Inflammatory macrophage treated with lipopolysaccharide for 4 hours (primary cell): ENCODE measurements at regions not wholly inside any gene's neighbourhood (a gene's known extent, or its start where the extent isn't known, plus 50 kb on each side); places are given as distances from the start of the nearest gene placed in this dataset.
"Not testable (repeated sequence)": the region's sequence is repeated elsewhere in the genome, so short reads cannot be mapped to it uniquely, and the experiment has no call there.

Experiments
- DNase-seq: peaks from one replicate; pipeline ENCODE4 v3.0.0-alpha.2; 2020

- no peak for DNase-seq
These were observed 296.6 kb downstream of the HGF start for GRCh38 chr7:81473236-81473635.

DNA sequence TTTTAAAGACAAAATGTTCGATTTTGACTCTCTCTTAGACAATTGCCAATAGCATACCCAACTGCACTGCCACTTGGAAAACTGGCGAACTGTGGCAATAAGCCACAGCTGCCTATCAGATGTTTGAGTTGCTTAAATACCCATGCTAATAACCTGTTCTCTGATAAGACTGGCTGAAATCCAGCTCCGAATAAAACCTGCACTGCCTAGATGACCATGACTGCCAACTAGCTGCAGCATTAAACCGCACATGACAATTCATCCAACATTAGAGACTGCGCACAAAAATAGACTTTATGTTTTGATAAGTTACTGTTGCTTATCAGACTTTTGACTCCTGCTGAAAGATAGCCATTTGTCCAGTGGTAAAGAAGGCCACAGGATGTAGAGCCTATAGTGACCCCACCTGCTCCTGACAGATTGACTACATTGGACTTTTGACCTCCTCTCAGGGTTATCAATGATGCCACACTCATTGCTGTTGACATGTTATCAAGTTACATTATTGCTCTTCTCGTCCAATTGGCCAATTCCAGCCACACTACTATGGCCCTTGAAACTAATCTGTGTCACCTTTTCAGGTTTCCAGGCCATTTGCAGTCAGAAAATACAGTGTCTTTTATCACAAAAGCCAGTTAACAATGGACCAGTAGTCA, 299.0 kb downstream of the HGF start:
- DNase-seq, result no peak

DNA sequence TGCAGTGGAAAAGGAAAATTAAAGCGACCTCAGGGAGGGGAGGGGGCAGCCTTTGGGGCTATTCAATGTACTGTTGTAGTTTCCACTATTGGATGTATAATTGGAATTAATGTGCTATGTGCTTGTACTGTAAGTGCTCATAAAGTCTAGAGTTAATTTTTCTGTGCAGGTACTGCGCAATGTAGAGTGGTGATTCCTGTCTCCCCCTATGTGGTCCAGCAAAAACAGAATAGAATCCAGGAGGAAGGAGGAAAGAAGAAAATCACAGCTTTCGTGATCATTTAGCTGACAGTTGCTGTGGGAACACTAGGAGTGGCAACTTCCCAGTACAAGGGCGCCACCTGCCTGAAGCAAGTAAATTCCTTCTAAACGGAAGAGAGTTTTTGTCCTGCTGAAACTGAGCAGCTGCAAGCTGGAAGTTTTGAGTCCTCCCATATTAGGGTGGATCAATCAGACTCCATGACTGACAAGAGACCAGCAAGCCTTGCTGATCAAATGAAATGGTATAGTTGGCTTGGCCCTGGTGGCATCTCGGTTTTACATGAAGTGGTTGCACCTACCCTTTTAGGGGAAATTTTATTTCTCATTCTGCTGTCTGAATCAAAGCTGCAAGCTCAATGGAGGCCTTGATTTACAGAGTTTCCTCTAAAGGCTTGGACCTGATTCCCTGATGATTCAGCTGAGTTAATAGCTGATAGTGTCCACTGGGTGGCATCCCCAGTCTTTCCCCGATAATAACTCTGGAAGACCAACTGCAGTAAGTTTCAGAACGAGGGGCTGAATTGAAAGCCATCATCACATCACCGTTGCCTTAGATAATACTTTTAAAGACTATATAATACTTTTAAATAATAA, 299.8 kb downstream of the HGF start:
- DNase-seq, result peak; percentile 59

- no peak for DNase-seq
These were observed 300.5 kb downstream of the HGF start for GRCh38 chr7:81469153-81469868.

GRCh38 chr7:81468526-81468925, 301.3 kb downstream of the HGF start:
- no peak for DNase-seq

DNA sequence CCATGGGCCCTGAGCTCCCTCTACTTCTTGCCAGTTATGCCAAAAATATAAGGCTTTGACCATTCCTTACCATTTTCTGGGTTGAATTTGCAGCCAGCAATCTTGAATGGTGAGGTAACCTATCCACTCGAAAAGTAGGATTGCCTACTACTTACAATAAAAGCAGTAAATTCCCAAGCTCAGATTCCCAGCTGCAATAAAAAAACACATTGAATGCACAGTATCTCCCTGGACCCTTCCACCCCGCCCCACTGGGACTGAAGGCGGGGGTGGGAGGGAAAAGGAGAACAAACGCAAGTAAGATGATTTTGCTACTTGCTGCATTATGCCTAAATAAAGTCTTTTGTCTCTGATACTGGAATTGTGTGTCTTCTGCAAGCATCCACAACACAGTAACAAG, 301.9 kb downstream of the HGF start:
- DNase-seq, result no peak

DNA sequence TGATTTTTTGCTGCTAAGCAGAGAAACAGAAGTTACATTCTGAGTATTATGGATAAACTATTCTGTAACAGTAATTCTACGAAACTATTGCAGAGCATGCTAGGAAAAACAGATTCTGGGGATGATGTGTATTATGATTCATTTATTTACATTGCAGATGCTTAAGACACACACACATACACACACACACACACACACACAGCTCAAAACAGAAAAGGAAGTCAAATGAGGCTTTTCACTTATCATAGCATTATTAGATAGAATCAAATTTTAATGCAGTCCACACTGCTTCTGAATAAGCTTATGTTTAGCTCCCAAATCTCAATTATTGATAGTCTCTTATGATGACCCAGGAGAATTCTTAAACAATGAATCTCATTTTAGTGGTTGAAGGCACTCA, 307.2 kb downstream of the HGF start:
- DNase-seq, result no peak

DNA sequence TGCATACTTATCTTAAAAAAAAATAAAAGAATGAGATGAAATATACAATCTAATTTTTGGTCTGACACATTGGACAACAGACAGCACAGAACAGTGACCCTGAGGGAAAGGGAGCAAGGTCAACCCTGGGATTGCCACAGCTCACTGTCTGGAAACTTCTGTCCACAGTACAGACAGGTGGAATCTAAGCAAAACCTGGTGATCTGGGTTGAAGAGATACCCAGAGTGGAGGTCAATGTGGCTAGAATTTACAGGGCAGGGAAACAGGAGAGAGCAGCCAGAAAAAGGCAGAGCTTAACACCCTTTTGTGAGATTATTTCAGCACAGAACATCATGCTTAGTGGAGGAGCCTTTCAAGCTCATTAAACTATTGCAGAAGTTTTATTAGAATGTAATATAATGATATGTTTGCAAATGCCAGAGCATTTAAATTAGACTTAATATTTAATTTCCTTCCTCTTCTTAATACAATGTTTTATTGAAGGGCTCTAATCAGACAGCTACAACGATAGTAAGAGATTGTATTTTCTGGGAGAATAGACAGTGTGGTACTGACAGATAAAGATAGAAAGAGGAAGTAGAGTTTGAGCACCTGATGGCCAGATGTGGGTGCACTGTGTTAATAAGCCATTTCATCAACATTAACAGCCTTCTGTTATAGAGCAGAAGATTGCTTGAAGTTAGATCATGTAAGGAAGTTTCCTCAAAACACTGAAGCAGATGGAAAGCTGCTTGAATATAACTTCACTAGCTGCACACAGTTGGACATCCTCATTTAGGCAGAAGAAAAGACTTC, 309.4 kb downstream of the HGF start:
- DNase-seq, result no peak

DNA sequence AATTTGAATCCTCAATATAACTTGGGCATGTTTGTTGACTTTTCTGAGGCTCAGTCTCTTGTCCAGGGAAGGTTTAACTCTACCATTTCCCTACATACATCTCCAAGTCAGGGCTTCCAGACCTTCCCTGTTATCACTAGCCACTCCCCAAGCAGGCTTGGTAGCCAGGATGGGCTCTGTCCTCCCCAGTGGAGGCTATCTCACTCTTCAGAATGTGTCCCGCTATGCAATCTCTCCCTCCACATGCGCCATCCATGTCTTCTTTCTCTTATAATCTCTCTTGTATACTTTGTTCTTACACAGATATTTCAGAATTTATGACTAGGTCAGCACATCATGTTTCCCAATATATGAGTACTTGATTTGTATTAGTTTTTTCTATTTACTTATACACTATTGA, 310.4 kb downstream of the HGF start:
- no peak for DNase-seq

DNA sequence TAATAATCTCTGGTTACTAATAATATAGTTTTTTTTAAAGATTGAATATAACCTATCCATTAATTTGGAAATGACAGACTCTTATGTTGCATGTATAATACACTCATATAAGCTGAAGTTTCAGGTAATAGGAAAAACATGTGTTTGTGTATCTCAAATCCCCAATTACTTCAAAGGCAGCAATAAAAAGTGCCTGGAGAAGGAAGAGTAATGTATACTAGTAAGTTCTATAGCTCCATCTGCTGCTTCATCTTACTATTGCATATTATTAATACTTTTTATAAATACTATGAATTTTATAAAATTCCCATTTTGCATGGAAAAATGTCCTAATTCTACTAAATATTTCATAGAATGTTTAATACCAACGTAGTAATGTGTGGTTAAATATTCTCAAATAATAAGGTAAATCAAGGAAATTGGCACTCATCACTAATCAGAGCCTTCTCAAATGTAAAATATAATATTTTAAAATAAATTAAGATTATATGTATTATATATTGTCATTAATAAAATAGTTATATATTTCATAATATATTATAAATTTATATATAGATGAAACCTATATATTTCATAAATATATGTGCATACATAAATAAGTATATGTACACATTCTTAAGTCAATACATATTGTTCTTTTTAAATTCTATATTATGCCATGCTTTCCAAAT, 311.9 kb downstream of the HGF start:
- DNase-seq, result peak; percentile 36

GRCh38 chr7:81453770-81454169, 316.1 kb downstream of the HGF start:
- DNase-seq, result not testable (repeated sequence)

DNA sequence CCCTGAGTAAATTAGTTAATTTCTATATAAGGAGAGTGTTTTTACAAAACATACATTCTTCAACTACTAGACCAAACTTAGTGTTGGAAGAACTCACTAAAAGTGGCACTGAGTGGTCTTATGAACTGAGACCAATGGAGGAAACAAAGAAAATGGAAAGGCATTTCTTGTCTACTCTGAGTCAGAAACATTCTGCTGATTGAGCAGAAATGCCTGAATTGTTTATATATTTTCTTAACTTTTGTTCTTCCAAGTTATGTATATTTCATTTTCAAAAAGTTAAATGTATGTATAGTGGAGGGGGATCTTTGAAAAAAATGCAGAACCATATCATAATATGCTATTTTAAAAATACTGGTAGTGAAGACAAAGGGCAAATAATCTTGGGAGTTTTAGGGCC, 320.7 kb downstream of the HGF start:
- no peak for DNase-seq

DNA sequence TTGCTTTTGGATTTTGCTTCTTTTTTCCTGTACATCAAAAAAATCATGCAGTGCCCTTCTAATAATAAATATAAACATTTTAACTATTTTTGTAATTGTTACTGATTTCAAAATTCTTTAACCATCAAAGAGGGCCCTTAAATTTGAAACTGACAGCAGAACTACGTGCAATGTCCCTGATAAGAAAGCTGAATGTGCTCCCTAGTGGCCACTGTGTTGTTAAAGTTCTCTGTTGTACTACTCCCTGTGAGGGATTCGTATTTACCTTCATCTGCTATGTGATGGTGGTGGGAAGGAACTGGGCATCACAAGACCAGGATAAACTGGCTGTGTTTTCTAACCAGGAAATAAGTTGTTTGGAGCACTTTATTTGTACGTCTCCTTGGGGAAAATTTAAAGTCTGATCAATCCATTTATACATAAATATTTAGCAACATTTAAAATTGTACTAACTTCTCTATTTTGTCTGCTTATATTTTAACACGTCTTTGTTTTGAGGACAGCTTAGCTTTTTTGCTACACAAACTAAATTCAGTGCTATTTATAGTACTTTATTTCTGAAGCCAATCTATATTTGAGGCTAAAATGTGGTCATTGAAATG, 322.4 kb downstream of the HGF start:
- DNase-seq, result peak; percentile 29

- DNase-seq, result no peak
These were observed 323.6 kb downstream of the HGF start for GRCh38 chr7:81446212-81446611.

DNA sequence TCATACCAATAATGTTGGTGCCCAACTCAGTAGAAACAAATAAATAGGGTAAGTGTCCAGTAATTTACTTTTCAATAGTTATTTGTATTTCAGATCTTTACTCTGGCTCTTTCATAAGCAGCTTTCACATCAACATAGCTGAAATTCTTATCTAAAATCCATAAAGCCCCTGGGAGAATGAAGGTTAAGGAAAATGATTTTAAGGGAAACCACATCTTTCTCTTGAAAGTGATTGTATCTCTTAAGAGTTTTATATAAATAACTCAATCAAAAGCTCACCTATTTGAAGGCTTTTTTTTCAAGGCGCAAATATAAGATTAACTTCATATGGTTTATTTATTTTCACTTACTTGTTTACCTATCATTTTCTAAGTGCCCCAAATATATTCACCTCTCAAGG, 324.4 kb downstream of the HGF start:
- no peak for DNase-seq

DNA sequence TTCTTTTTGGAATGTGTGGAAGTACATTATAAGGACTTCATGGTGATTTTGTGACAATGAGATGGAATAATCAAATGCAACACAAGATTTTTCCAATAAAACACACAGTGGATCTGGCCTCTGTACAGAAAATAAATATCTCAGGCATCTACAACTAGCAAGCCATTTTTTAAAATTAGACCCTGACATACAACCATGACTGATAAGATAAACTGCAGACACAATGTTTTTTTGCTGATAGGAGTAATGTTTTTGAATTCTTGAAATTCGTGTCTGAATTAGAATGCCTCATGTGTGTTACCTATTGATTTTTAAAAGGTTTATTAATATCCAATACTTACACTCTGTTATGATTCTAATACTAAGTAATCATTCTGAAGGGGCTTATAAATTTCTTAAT, 328.1 kb downstream of the HGF start:
- DNase-seq, result no peak

DNA sequence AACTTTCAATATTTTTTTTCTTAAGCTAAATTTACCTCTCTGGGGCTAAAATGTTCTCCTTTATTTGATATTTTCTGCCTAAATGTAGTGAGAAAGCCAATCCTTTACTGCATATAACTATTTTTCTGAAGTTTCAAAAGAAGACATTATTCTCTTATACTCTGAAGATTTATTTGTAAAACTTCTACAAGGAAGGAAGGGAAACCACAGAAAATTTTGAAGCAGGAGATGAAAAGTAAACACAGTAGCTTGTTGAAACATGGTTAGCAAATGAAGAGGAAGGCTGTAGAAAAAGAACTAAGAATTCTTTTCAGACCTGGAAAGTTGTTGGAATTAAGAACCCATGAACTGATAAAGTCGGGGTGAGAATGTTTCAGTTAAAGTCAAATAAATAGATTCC, 330.3 kb downstream of the HGF start:
- DNase-seq, result no peak

- DNase-seq, result not testable (repeated sequence)
These were observed 332.7 kb downstream of the HGF start for GRCh38 chr7:81437160-81437559.

GRCh38 chr7:81433692-81434331, 336.0 kb downstream of the HGF start:
- DNase-seq, result no peak

- no peak for DNase-seq
These were observed 336.6 kb downstream of the HGF start for GRCh38 chr7:81433206-81433605.

DNA sequence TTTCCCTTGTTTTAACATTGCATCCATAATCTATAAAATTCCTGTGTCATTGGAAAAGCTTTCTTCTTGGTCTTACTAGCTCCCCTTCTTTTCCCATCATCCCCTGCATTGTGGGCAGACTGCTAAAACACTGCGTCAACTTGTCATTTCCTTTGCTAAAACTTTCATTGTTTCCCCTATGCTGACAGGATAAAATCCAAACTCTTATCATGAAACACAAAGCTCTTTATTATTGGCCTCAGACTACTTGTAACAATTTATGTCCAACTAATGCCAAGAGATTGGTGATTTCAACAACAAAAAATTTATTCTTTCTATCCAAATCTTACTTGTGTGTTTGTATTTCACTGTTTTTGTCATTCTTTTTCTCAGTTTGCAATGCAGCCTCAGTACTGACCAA, 339.1 kb downstream of the HGF start:
- no peak for DNase-seq

GRCh38 chr7:81430150-81430549, 339.7 kb downstream of the HGF start:
- DNase-seq, result no peak
